Epithelial cell of esophagus (primary cell): ENCODE measurements at regions not wholly inside any gene's neighbourhood (a gene's known extent, or its start where the extent isn't known, plus 50 kb on each side); places are given as distances from the start of the nearest gene placed in this dataset.

Source experiments
- DNase-seq: peaks from one replicate; pipeline ENCODE4 v3.0.0; 2010; ENCODE audit warnings: low read depth
- H3K4me3 ChIP-seq: 2 replicates; pipeline ENCODE4 v1.5.1; 2011; ENCODE audit warnings: mild to moderate bottlenecking, low read length, control low read depth
- CTCF ChIP-seq: IDR thresholded peaks from 2 replicates; pipeline ENCODE4 v1.5.1; 2011; ENCODE audit warnings: low read depth, mild to moderate bottlenecking, low read length, control low read depth, inconsistent platforms; ENCODE audit not compliant: insufficient read depth; ENCODE audit errors: missing control alignments

DNA sequence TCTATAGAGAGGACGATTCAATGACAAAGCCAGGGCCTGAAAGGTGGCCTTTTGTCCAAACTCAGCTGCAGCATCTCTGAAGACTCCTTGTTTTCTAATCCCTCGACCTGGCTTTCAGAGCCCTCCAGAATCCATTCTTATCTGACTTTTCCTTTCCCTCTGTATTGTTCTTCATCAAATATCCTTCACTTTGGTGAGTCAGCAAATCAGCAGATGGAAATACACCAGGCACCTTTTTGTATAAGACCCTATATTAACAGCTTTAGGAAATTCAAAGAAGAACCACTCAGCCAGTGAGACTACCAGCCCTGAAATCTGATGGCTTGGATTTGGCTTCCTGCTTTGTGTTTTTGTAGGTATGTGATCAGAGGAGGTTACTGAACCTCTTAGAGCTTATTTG, 81.9 kb upstream of the RAB11FIP2 start:
- no peak overlapping the region for H3K4me3 ChIP-seq
- DNase-seq, result no peak
- no peak for TF ChIP-seq CTCF

- no peak for TF ChIP-seq CTCF
- DNase-seq, result no peak
- H3K4me3 ChIP-seq, result no peak overlapping the region
These were observed 72.0 kb upstream of the RAB11FIP2 start for GRCh38 chr10:118118716-118119115.

GRCh38 chr10:118116715-118117449, 70.1 kb upstream of the RAB11FIP2 start:
- TF ChIP-seq CTCF, result no peak
- no peak overlapping the region for H3K4me3 ChIP-seq
- DNase-seq, result peak; percentile 68

- no peak overlapping the region for H3K4me3 ChIP-seq
- no peak for TF ChIP-seq CTCF
- DNase-seq, result no peak
These were observed 69.6 kb upstream of the RAB11FIP2 start for GRCh38 chr10:118116362-118116714.

DNA sequence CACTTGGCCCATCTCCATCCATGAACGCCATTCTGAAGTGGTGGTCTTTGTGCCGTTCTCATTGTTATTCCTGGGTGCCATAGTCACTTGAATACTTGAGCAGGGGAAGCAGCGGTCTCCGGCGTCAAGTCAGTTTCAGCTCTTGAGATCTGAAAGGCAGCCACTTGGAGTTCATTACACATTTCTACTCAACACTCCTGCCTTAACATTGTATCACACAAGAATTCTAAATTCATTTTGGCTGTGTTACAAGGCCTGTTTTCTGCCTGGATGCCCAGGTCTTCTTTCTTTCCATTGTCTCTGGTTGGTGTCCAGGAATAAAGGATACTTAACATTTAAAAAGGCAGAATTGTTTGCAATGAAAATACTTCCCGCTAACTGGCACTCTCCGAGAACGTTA, 69.0 kb upstream of the RAB11FIP2 start:
- DNase-seq, result no peak
- TF ChIP-seq CTCF, result no peak
- H3K4me3 ChIP-seq, result no peak overlapping the region

DNA sequence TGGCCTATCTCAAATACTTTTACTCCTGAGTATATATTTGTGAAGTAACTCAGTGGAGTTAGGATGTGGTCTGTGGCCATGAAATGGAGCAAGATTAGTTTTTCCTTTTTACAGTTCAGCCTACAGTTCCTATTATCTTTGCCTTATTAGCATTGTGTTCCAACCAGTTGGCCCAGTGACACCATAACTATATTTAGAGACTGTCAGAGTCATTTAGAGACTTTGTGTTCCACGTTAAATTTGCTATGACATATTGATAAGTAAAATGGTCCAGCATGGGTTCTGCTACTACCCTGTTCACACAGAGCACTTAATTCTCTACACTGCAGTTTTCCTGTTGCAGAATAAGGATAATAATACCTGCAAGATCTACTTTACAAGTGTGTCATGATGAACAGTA, 68.3 kb upstream of the RAB11FIP2 start:
- no peak overlapping the region for H3K4me3 ChIP-seq
- no peak for DNase-seq
- TF ChIP-seq CTCF, result no peak

- DNase-seq, result peak; percentile 23
- H3K4me3 ChIP-seq, result no peak overlapping the region
- TF ChIP-seq CTCF, result no peak
These were observed 65.9 kb upstream of the RAB11FIP2 start for GRCh38 chr10:118112543-118113125.
